ENCODE measurements at regions not wholly inside any gene's neighbourhood (a gene's known extent, or its start where the extent isn't known, plus 50 kb on each side); places are given as distances from the start of the nearest gene placed in this dataset.
"Not testable (repeated sequence)": the region's sequence is repeated elsewhere in the genome, so short reads cannot be mapped to it uniquely, and the experiment has no call there.

- no peak for DNase-seq
Observed at GRCh38 chr4:149985981-149986380, 92.3 kb upstream of the DCLK2 start.

DNA sequence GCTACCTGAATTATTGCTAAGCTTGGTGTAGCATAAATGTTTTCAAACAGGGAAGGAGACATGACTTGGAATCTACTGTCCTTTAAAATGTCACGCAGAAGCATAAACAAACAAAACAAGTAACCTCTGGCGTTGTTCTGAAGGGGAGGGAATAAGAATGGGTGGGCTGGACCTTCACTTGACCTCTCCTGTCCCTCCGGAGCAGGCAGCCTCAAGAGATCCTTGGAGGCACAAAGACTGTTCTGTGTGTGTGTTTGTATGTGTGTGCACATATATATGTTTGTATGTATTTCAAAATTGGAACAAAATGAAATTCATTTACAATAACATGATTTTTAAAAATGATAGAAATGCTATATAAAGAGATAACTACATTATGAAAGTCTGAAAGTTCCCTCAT lies 91.3 kb upstream of the DCLK2 start:
- DNase-seq, result no peak

GRCh38 chr4:149987330-149988086 lies 90.7 kb upstream of the DCLK2 start:
- no peak for DNase-seq

- DNase-seq, result no peak
Observed at GRCh38 chr4:149988087-149988410, 90.2 kb upstream of the DCLK2 start.

DNA sequence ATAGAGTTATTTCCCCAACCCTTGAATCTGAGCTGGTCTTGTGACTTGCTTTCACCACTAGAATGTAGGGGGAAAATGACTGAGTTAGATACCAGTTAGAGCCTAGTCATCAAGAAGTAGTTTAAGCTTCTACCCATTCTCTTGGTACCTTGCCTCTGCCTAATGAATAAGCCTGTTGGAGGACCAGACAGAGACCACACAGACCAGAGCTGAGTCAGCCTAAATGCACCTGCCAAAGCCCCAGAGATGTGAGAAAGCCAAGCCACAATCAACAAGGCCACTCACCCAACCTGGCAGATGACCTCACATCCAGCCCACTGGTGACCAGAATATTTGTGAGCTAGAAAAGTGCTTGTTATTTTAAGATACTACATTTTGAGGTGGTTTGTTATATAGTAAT lies 85.2 kb upstream of the DCLK2 start:
- DNase-seq, result no peak

- DNase-seq, result no peak
Observed at GRCh38 chr4:149995134-149995756, 83.0 kb upstream of the DCLK2 start.

DNA sequence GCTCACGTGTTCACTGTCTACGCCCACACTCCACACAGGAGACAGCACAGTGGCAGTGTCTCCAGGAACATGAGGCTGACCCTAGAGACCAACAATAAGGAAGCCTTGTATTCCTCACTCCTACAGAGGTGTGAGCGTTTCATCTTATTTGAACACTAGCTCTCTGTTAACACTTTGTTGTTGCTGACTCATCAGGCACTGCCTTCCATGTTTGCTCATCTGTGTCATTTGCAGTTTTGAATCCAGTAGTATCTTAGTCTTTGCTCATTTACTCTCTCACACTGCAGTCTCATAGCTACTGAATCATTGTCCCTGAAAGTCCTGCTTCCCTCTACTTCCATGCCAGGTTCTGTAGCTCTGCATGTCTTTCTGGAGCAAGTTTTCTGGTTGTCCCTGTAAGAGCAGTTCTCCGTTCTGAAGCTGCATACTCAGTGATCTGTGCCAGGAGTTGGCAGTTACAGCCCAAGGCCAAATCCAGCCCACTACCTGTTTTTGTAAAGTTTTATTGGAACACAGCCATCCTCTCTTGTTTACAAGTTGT lies 80.3 kb upstream of the DCLK2 start:
- peak in 3 of 56 donors; percentile 0 to 5 (median 5) for DNase-seq

DNA sequence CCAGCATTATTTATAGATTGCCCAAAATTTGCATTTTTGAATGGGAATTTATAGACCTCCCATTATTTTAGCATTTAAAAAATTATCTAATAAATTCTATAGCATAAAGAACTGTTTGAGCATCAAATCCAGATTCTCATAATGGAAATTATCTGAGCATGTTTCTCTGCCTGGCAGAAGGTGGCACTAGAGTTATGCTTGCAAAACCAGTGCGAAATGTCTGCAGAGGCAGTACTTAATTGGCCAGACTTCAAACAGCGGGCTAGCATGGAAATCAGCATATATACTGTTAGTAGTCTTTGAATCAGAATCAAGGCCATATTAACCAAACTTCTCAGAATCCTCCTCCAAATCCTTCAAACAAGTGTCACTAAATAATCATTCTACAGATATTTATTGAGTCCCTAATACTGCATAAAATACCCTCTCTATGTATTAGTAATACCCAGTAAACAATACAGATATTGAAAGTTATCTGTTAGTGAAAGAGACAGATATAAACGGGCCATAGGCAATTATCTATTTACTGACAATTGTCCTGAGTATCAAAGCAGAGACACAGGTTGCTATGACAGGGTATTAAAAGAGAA lies 78.7 kb upstream of the DCLK2 start:
- DNase-seq, result peak in 24 of 56 donors; percentile 2 to 58 (median 18)

- no peak for DNase-seq
Observed at GRCh38 chr4:150001815-150002214, 76.4 kb upstream of the DCLK2 start.

GRCh38 chr4:150002561-150002960 lies 75.7 kb upstream of the DCLK2 start:
- DNase-seq, result no peak

DNA sequence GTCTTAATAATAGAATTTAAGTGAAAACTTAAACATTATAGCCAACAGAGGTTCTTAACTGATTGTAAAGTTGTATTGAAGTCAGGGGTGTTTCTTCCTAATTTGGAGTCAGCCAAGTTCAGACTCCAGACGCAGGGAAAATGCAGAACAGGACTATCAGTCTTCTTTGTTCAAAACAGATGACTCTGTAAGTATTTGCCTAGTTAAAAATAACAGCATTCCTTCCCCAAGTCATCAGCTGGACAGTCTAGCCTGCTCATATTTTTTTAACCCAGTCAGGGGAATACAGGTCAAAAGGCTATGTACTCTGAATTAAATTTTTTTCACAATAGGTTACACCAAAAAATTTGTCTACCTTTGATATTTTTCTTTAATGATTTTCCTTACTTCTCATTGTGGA lies 73.8 kb upstream of the DCLK2 start:
- DNase-seq, result no peak

- DNase-seq, result no peak
Observed at GRCh38 chr4:150005537-150005936, 72.7 kb upstream of the DCLK2 start.

DNA sequence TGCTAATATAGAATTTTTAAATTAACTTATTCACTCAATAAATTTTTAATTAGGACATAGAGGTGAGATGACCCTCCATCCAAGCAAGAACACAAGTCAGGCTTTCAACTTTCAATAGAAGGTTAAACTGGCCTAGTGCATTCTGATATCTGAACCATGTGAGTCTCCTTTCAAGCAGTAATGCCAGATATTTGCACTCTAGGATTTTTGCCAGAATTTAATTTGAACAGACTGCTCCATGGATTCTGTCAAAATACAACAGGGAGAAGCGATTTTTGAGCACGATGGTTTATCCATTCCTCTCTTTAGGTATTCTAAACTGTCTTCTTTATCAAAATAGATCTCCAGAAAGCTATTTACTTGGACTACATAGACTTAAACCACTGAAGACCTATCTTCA lies 72.0 kb upstream of the DCLK2 start:
- no peak for DNase-seq

DNA sequence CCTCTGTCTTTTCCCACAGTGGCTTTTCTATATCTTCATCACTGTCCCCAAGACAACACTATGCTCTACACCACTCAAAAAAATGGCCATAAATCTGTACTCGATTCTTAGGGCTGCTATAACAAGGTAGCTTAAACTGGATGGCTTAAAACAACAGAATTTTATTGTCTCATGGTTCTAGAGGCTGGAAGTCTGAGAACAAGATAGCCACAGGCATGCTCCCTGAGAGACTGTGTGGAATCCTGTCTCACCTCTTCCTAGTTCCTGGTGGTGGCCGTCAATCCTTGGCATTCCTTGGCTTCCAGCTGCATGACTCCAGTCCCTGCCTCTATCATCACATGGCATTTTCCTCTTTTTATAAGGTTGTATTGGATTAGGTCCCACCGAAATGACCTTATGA lies 70.7 kb upstream of the DCLK2 start:
- DNase-seq, result no peak

DNA sequence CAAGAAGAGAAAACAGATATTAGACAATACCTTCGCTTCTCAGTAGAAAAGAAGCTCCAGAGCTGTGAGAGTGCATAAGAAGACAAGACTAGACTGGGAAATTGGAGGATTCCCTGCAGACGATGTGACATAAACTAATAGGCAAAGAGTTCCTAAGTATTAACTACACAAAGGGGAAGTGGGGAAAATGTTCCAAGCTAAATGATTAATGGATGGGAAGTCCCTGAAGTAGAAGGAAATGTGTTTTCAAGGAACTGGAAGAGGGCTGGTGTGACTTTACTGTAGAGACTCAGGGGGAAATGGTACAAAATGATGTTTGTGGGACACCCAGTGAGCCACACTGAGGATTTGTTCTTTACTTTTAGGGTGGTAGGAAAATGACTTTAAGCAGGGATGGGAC lies 69.7 kb upstream of the DCLK2 start:
- DNase-seq, result no peak

GRCh38 chr4:150009533-150009932 lies 68.7 kb upstream of the DCLK2 start:
- no peak for DNase-seq

- DNase-seq, result peak in 17 of 56 donors; percentile 1 to 57 (median 10)
Observed at GRCh38 chr4:150010525-150011126, 67.6 kb upstream of the DCLK2 start.

DNA sequence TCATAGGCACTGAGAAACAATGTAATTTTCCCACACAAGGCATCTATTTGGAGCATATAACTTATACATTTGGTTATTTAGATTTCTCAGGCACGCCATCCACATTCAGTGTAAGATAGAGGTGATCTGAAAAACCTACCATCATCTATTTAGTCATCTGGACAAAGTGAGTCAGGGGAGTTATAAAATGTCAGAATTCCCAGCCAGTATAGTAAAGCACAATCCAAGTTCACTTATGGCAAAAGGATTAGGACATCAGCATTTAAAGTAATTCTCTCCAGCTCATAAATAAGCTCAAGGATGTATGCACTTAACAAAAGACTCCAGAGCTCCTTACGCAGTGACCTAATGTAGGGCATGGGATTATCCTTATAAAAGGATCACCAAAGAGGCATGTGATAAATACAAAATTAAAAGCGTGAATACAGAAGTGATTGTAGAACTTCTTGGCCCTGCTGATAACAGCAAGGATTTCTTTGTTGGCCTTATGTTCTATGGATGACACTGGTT lies 65.3 kb upstream of the DCLK2 start:
- DNase-seq, result no peak

DNA sequence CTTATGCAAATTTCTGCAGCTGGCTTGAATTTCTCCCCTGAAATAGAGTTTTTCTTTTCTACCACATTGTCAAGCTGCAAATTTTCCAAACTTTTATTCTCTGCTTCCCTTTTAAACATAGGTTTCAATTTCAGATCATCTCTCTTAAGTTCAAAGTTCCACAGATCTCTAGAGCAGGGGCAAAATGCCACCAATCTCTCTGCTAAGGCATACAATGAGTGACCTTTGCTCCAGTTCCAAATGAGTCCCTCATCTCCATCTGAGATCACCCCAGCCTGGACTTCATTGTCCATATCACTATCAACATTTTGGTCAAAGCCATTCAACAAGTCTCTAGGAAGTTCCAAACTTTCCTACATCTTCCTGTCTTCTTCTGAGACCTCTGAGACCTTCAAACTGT lies 62.3 kb upstream of the DCLK2 start:
- not testable (repeated sequence) for DNase-seq

GRCh38 chr4:150016621-150017020 lies 61.6 kb upstream of the DCLK2 start:
- not testable (repeated sequence) for DNase-seq

DNA sequence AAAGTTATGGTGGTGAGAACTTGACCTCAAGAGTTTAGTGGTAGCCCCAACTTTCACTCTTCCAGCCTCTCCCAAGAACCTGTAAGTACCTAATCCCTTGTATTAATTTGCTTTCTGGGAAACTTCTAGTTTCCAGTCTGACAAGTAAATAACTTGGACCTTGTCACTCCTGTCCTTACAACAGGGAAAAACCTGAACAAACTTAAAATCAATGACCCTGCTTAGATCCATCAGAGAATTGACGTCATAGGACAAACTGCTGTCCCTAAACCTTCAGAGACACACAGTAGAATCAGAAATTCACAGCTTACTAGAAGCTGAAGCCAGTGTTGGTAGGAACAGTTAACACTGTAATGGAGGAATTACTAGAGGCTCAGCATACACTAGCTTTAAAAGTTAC lies 60.0 kb upstream of the DCLK2 start:
- DNase-seq, result no peak

DNA sequence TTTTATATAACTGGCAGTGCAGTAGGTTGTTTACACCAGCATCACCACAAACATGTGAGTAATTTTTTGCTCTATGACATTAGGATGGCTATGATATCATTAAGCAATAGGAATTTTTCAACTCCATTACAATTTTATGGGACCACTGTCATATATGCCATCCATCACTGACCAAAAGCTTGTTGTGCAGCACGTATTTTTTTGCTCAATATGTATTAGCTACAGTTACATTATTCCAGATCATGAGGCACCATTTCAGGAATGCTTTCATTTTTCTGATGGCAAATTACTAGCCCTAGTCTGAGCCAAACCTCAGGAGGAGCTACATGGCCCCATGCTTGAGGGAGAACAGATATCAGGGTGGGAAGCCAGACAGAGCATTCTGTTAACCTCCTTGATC lies 56.8 kb upstream of the DCLK2 start:
- no peak for DNase-seq
